GM12878 (cell line): ENCODE measurements at regions not wholly inside any gene's neighbourhood (a gene's known extent, or its start where the extent isn't known, plus 50 kb on each side); places are given as distances from the start of the nearest gene placed in this dataset.

Experiments
- ATAC-seq: fragments of 200-7000 bp; cut with Tn5 transposase; 3 replicates; pipeline ENCODE4 v1.9.1; 2020; ENCODE audit warnings: mild to moderate bottlenecking, moderate library complexity
- BruUV-seq: library from RNA; stranded (reverse); fragments of 400-500 nt; replicated peaks from 2 replicates; lab custom pipeline; 2021; lab: Mats Ljungman, UMichigan
- CTCF ChIA-PET: fragments of 300-600 bp; sonication (Branson Sonifier 250); formaldehyde crosslinking; extraction: SDS; loops from one replicate; lab custom pipeline; 2021; ENCODE audit warnings: inconsistent platforms; lab: Yijun Ruan, JAX
- POLR2A ChIA-PET: fragments of 350-600 bp; formaldehyde crosslinking; extraction: SDS; loops from one replicate; lab custom pipeline; 2021; ENCODE audit warnings: inconsistent platforms; lab: Charles Lee
- RAD21 ChIA-PET: fragments of 300-600 bp; sonication (Branson Sonifier 250); formaldehyde crosslinking; loops from one replicate; lab custom pipeline; 2023; ENCODE audit warnings: antibody characterized with exemption; ENCODE audit not compliant: unreplicated experiment; lab: Charles Lee
- SMC1A ChIA-PET: fragments of 300-600 bp; sonication (Branson Sonifier 250); formaldehyde crosslinking; loops from one replicate; lab custom pipeline; 2023; ENCODE audit not compliant: unreplicated experiment, uncharacterized antibody; lab: Charles Lee
- DNase-seq: peaks from one replicate; pipeline ENCODE4 v3.0.0-alpha.2; 2011; ENCODE audit warnings: low read depth, low spot score
- FAIRE-seq: peaks from 3 replicates; lab custom pipeline; 2011; peaks lifted over from hg19 to GRCh38; lab: Jason Lieb, UNC
- H2AFZ ChIP-seq: 2 replicates; pipeline ENCODE4 v1.6.0; 2011; ENCODE audit warnings: low read depth, low read length, control low read depth; ENCODE audit not compliant: control insufficient read depth
- H3K27ac ChIP-seq: 2 replicates; pipeline ENCODE4 v1.5.1; 2011; ENCODE audit warnings: control low read depth; ENCODE audit not compliant: control insufficient read depth, insufficient read depth
- H3K27me3 ChIP-seq, 2 experiments: replicated peaks in 1 of 2; 2 replicates each; pipeline versions ENCODE4 v1.6.0 to v1.6.1; 2011; ENCODE audit warnings: low read length in 1 of 2; ENCODE audit not compliant: control insufficient read depth in 2 of 2, insufficient read depth in 2 of 2
- H3K36me3 ChIP-seq, 2 experiments: 2 replicates each; pipeline ENCODE4 v1.5.1; 2011; ENCODE audit warnings: low read length in 1 of 2; ENCODE audit not compliant: control insufficient read depth in 2 of 2, insufficient read depth in 2 of 2
- H3K4me1 ChIP-seq: 2 replicates; pipeline ENCODE4 v1.6.1; 2011; ENCODE audit warnings: mild to moderate bottlenecking, low read length, moderate library complexity, mixed read lengths; ENCODE audit not compliant: control insufficient read depth, insufficient read depth
- H3K4me2 ChIP-seq: 2 replicates; pipeline ENCODE4 v1.6.0; 2011; ENCODE audit warnings: control low read depth; ENCODE audit not compliant: control insufficient read depth, insufficient read depth
- H3K4me3 ChIP-seq: fragments of 200-600 bp; sonication (generic); 2 replicates; pipeline ENCODE4 v1.5.1; 2016
- H3K79me2 ChIP-seq: 2 replicates; pipeline ENCODE4 v1.6.0; 2011; ENCODE audit warnings: low read length; ENCODE audit not compliant: control insufficient read depth, insufficient read depth
- H3K9ac ChIP-seq: 2 replicates; pipeline ENCODE4 v1.8.0; 2011; ENCODE audit warnings: low read length, control low read depth, mixed read lengths; ENCODE audit not compliant: control insufficient read depth, insufficient read depth
- H3K9me3 ChIP-seq: replicated peaks from 3 replicates; pipeline ENCODE4 v1.5.1; 2011; ENCODE audit warnings: mild to moderate bottlenecking, low read length; ENCODE audit not compliant: control insufficient read depth, insufficient read depth
- H4K20me1 ChIP-seq: 2 replicates; pipeline ENCODE4 v1.6.0; 2011; ENCODE audit not compliant: control insufficient read depth, insufficient read depth
- BHLHE40 ChIP-seq, 2 experiments: fragments of 450-650 bp in 1 of 2; IDR thresholded peaks; 2 replicates each; pipeline ENCODE4 v1.6.1; 2011 to 2017; ENCODE audit warnings: low read depth in 2 of 2, borderline replicate concordance in 1 of 2, improper control_type of control experiment in 1 of 2, low read length in 1 of 2, mild to moderate bottlenecking in 1 of 2
- GATAD2B ChIP-seq: fragments of 450-650 bp; conservative IDR thresholded peaks from 2 replicates; pipeline ENCODE4 v1.6.1; 2017; ENCODE audit warnings: low read depth, mild to moderate bottlenecking, moderate library complexity
- USF1 ChIP-seq: IDR thresholded peaks from 2 replicates; pipeline ENCODE4 v1.6.1; 2011; ENCODE audit warnings: borderline replicate concordance, low read depth, mild to moderate bottlenecking, moderate library complexity, mixed read lengths, low read length; ENCODE audit not compliant: insufficient read depth; ENCODE audit errors: extremely low read length
- ZNF622 ChIP-seq: fragments of 450-650 bp; IDR thresholded peaks from 2 replicates; pipeline ENCODE4 v1.6.1; 2017; ENCODE audit warnings: mild to moderate bottlenecking, inconsistent platforms
- WGBS: methylation state at CpG from one replicate; pipeline ENCODE4 v1.1.6; 2016; ENCODE audit warnings: low lambda C conversion rate; ENCODE audit not compliant: insufficient replicate concordance, insufficient coverage; ENCODE audit errors: missing lambda C conversion rate; 5-methylcytosine and 5-hydroxymethylcytosine counted together
- in situ Hi-C: fragments of 300-500 bp; cut with MboI; formaldehyde crosslinking; loops from 9 replicates; pipeline ENCODE4 v1.14.3; 2018; ENCODE audit warnings: mixed read lengths
- intact Hi-C: fragments of 100-400 bp; cut with micrococcal nuclease; formaldehyde crosslinking; loops from one replicate; pipeline ENCODE4 v1.14.2; 2022; ENCODE audit not compliant: unreplicated experiment

GRCh38 chr2:219985017-219985416 is 357.6 kb downstream of the SLC4A3 start:
- peak; percentile 49 for ATAC-seq
- no peak overlapping the region for H3K9ac ChIP-seq
- RAD21 ChIA-PET = no interaction called here
- H3K36me3 ChIP-seq = no peaks in the 10 kb centered on the region
- H3K27me3 ChIP-seq = no peaks in the 10 kb centered on the region; a peak in 1 of 4 replicates
- intact Hi-C loops (no loop called here), in situ Hi-C loops (no loop called here)
- H2AFZ ChIP-seq = no peak overlapping the region
- no peaks in the 10 kb centered on the region for H3K79me2 ChIP-seq
- no peaks in the 10 kb centered on the region for H3K9me3 ChIP-seq
- no peaks in the 10 kb centered on the region for H3K4me1 ChIP-seq
- no peak for FAIRE-seq
- no peak overlapping the region for H3K4me2 ChIP-seq
- DNase-seq = no peak
- POLR2A ChIA-PET = interaction anchor here (0.5 kb wide), 1 partner anchor 444 kb away, joined by 3 read pairs; no protein-coding TSS in a partner anchor
- CTCF ChIA-PET = no interaction called here
- BruUV-seq = no TSS peak
- SMC1A ChIA-PET = interaction anchor here (1.0 kb wide), 1 partner anchor 24 kb away, joined by 4 read pairs; no protein-coding TSS in a partner anchor
- no peak overlapping the region for H3K4me3 ChIP-seq
- no peak overlapping the region for H3K27ac ChIP-seq
- 17% methylated on average over 3 of the region's 3 CpGs for WGBS
- H4K20me1 ChIP-seq = no peaks in the 10 kb centered on the region
- TF ChIP-seq BHLHE40 (IDR thresholded peaks at IDR 0.05; ENCODE audit: borderline replicate concordance in 1 of 2, low read depth in 2 of 2, low read length in 1 of 2) (0 out of 4 replicates have a peak, but pooled peaks of 1 of the 2 experiments have one; percentile 31), ZNF622 (no peak)

- POLR2A ChIA-PET = no interaction called here
- Histone ChIP-seq H3K4me3 (no peak overlapping the region), H3K4me1 (no peaks in the 10 kb centered on the region), H3K4me2 (no peak overlapping the region), H3K79me2 (no peaks in the 10 kb centered on the region), H3K27me3 (peaks cover 0 to 4% of the 10 kb centered on the region in 2 experiments; a peak in 2 of 4 replicates), H3K9ac (no peak overlapping the region), H3K9me3 (no peaks in the 10 kb centered on the region), H3K27ac (no peak overlapping the region), H4K20me1 (no peaks in the 10 kb centered on the region), H2AFZ (no peak overlapping the region), H3K36me3 (no peaks in the 10 kb centered on the region)
- no TSS peak for BruUV-seq
- RAD21 ChIA-PET = no interaction called here
- TF ChIP-seq GATAD2B = no peak
- TF ChIP-seq USF1 = peak; percentile 8
- SMC1A ChIA-PET = no interaction called here
- WGBS = 28% methylated on average over 2 of the region's 2 CpGs
- no peak for FAIRE-seq
- intact Hi-C loops = no loop called here
- CTCF ChIA-PET = interaction anchor here (1.0 kb wide), 1 partner anchor 10 kb away, joined by 4 read pairs; no protein-coding TSS in a partner anchor
- ATAC-seq = no peak
- DNase-seq = no peak
- in situ Hi-C loops = no loop called here
These were observed 360.4 kb downstream of the SLC4A3 start for GRCh38 chr2:219987830-219988229.
